ENCODE measurements at regions not wholly inside any gene's neighbourhood (a gene's known extent, or its start where the extent isn't known, plus 50 kb on each side); places are given as distances from the start of the nearest gene placed in this dataset.

GRCh38 chr4:148749403-148749802, 307.2 kb upstream of the NR3C2 start:
- no peak for TF ChIP-seq CTCF (IDR thresholded peaks at IDR 0.05)
- intact Hi-C loops (cut with micrococcal nuclease): no loop called here
- WGBS (ENCODE audit: insufficient coverage): 92% methylated on average over 2 of the region's 3 CpGs
- H3K9me3 Mint-ChIP-seq: peaks cover 2 to 4% of the 10 kb centered on the region in 2 donors
- H3K36me3 Mint-ChIP-seq: no peaks in the 10 kb centered on the region
- Histone ChIP-seq H3K9me3 (ENCODE audit: control insufficient read depth, insufficient read depth, low read length) (no peaks in the 10 kb centered on the region), H3K4me1 (ENCODE audit: control insufficient read depth, insufficient read depth, low read length) (no peaks in the 10 kb centered on the region), H3K4me3 (ENCODE audit: low read length) (no peak overlapping the region), H3K36me3 (ENCODE audit: control insufficient read depth, insufficient read depth, low read length) (no peaks in the 10 kb centered on the region), H3K27me3 (ENCODE audit: control insufficient read depth, insufficient read depth, low read length) (no peaks in the 10 kb centered on the region), H3K27ac (ENCODE audit: low read length) (no peak overlapping the region)
- no peaks in the 10 kb centered on the region for H3K4me1 Mint-ChIP-seq
- DNase-seq: no peak
- no peak overlapping the region for H3K4me3 Mint-ChIP-seq
- no peak for ATAC-seq
- no peaks in the 10 kb centered on the region for H3K27me3 Mint-ChIP-seq (ENCODE audit: low read depth in 2 of 2)
- no peak overlapping the region for H3K27ac Mint-ChIP-seq

- Histone ChIP-seq H3K27ac (ENCODE audit: low read length) (no peak overlapping the region), H3K27me3 (ENCODE audit: control insufficient read depth, insufficient read depth, low read length) (no peaks in the 10 kb centered on the region), H3K4me1 (ENCODE audit: control insufficient read depth, insufficient read depth, low read length) (no peaks in the 10 kb centered on the region), H3K36me3 (ENCODE audit: control insufficient read depth, insufficient read depth, low read length) (no peaks in the 10 kb centered on the region), H3K4me3 (ENCODE audit: low read length) (no peak overlapping the region), H3K9me3 (ENCODE audit: control insufficient read depth, insufficient read depth, low read length) (no peaks in the 10 kb centered on the region)
- intact Hi-C loops (cut with micrococcal nuclease): no loop called here
- Mint-ChIP-seq H3K9me3 (peaks cover 4 to 5% of the 10 kb centered on the region in 2 donors), H3K27ac (no peak overlapping the region), H3K4me3 (no peak overlapping the region), H3K4me1 (no peaks in the 10 kb centered on the region), H3K36me3 (no peaks in the 10 kb centered on the region), H3K27me3 (ENCODE audit: low read depth in 2 of 2) (no peaks in the 10 kb centered on the region)
- WGBS (ENCODE audit: insufficient coverage): 62% methylated on average over 1 of the region's 4 CpGs
- ATAC-seq (no peak), DNase-seq (no peak)
- TF ChIP-seq CTCF (IDR thresholded peaks at IDR 0.05): no peak
Measured at GRCh38 chr4:148747721-148748268, 305.6 kb upstream of the NR3C2 start.

- H3K27ac Mint-ChIP-seq: no peak overlapping the region
- H3K27ac ChIP-seq (ENCODE audit: low read length): no peak overlapping the region
- TF ChIP-seq CTCF (IDR thresholded peaks at IDR 0.05): no peak
- H3K4me3 ChIP-seq (ENCODE audit: low read length): no peak overlapping the region
- intact Hi-C loops (cut with micrococcal nuclease): no loop called here
- H3K9me3 Mint-ChIP-seq: peaks cover 2 to 10% of the 10 kb centered on the region in 2 donors
- H3K4me1 Mint-ChIP-seq: no peaks in the 10 kb centered on the region
- no peaks in the 10 kb centered on the region for H3K36me3 Mint-ChIP-seq
- H3K4me1 ChIP-seq (ENCODE audit: control insufficient read depth, insufficient read depth, low read length): no peaks in the 10 kb centered on the region
- no peaks in the 10 kb centered on the region for H3K36me3 ChIP-seq (ENCODE audit: control insufficient read depth, insufficient read depth, low read length)
- H3K27me3 ChIP-seq (ENCODE audit: control insufficient read depth, insufficient read depth, low read length): no peaks in the 10 kb centered on the region
- H3K9me3 ChIP-seq (ENCODE audit: control insufficient read depth, insufficient read depth, low read length): peaks cover 3% of the 10 kb centered on the region
- no peak overlapping the region for H3K4me3 Mint-ChIP-seq
- DNase-seq (no peak), ATAC-seq (no peak)
- 65% methylated on average over 1 of the region's 1 CpG for WGBS (ENCODE audit: insufficient coverage)
- no peaks in the 10 kb centered on the region for H3K27me3 Mint-ChIP-seq (ENCODE audit: low read depth in 2 of 2)
Measured at GRCh38 chr4:148740701-148741100, 298.5 kb upstream of the NR3C2 start.

- Histone ChIP-seq H3K36me3 (ENCODE audit: control insufficient read depth, insufficient read depth, low read length) (no peaks in the 10 kb centered on the region), H3K9me3 (ENCODE audit: control insufficient read depth, insufficient read depth, low read length) (peaks cover 3% of the 10 kb centered on the region), H3K4me1 (ENCODE audit: control insufficient read depth, insufficient read depth, low read length) (no peaks in the 10 kb centered on the region), H3K4me3 (ENCODE audit: low read length) (no peak overlapping the region), H3K27me3 (ENCODE audit: control insufficient read depth, insufficient read depth, low read length) (no peaks in the 10 kb centered on the region), H3K27ac (ENCODE audit: low read length) (no peak overlapping the region)
- Mint-ChIP-seq H3K4me3 (no peak overlapping the region), H3K36me3 (no peaks in the 10 kb centered on the region), H3K27ac (no peak overlapping the region), H3K27me3 (ENCODE audit: low read depth in 2 of 2) (no peaks in the 10 kb centered on the region), H3K9me3 (peaks cover 2 to 5% of the 10 kb centered on the region in 2 donors), H3K4me1 (no peaks in the 10 kb centered on the region)
- intact Hi-C loops (cut with micrococcal nuclease): no loop called here
- DNase-seq: no peak
- TF ChIP-seq CTCF (IDR thresholded peaks at IDR 0.05): no peak
- WGBS (ENCODE audit: insufficient coverage): 94% methylated on average over 2 of the region's 2 CpGs
- no peak for ATAC-seq
Measured at GRCh38 chr4:148737061-148737770, 295.0 kb upstream of the NR3C2 start.

Data from natural killer cell (primary cell).